ENCODE measurements at regions not wholly inside any gene's neighbourhood (a gene's known extent, or its start where the extent isn't known, plus 50 kb on each side); places are given as distances from the start of the nearest gene placed in this dataset.
A peak's percentile ranks its signal among the peaks of the same experiment; 100 is the strongest.

- H3K36me3 ChIP-seq (ENCODE audit: control insufficient read depth, insufficient read depth, low read length), result no peaks in the 10 kb centered on the region
- TF ChIP-seq EZH2 (IDR thresholded peaks at IDR 0.05; ENCODE audit: low read length, missing control alignments), result no peak
- TF ChIP-seq CTCF (conservative IDR thresholded peaks at IDR 0.05 in 1 of 2, IDR thresholded peaks at IDR 0.05 in 1 of 2; ENCODE audit: low read depth in 1 of 2, low read length in 2 of 2), result peak; percentile 47 to 59
Measured at GRCh38 chr5:39948867-39949468, 524.2 kb upstream of the DAB2 start.

GRCh38 chr5:39948341-39948740 is 523.6 kb upstream of the DAB2 start:
- H3K9me3 ChIP-seq (ENCODE audit: control insufficient read depth, insufficient read depth, low read depth, low read length), result no peaks in the 10 kb centered on the region
- H3K79me2 ChIP-seq (ENCODE audit: control insufficient read depth, insufficient read depth, low read length), result no peaks in the 10 kb centered on the region
- no peak overlapping the region for H3K27ac ChIP-seq (ENCODE audit: insufficient read depth, low read length)
- H3K27me3 ChIP-seq (ENCODE audit: control insufficient read depth, insufficient read depth, low read length), result no peaks in the 10 kb centered on the region
- H3K4me1 ChIP-seq (ENCODE audit: control insufficient read depth, extremely low read depth, insufficient read depth, low read length), result no peaks in the 10 kb centered on the region
- no peaks in the 10 kb centered on the region for H4K20me1 ChIP-seq (ENCODE audit: control insufficient read depth, extremely low read depth, insufficient read depth, low read length)
- no peak for DNase-seq (ENCODE audit: low read depth in 2 of 2)
- no peak overlapping the region for H3K4me2 ChIP-seq (ENCODE audit: extremely low read depth, insufficient read depth, low read length)
- no peaks in the 10 kb centered on the region for H3K36me3 ChIP-seq (ENCODE audit: control insufficient read depth, insufficient read depth, low read length)
- no peak overlapping the region for H3K4me3 ChIP-seq (replicated peaks in 1 of 4; ENCODE audit: control extremely low read depth in 1 of 4, insufficient read depth in 1 of 4, low read depth in 3 of 4, low read length in 4 of 4)
- H3K9ac ChIP-seq (ENCODE audit: insufficient read depth, low read length), result no peak overlapping the region
- no peak overlapping the region for H2AFZ ChIP-seq (ENCODE audit: low read length)
- TF ChIP-seq EZH2 (IDR thresholded peaks at IDR 0.05; ENCODE audit: low read length, missing control alignments) (no peak), CTCF (conservative IDR thresholded peaks at IDR 0.05 in 1 of 2, IDR thresholded peaks at IDR 0.05 in 1 of 2; ENCODE audit: low read depth in 1 of 2, low read length in 2 of 2) (no peak)

More at GRCh38 chr5:39948867-39949468, 524.2 kb upstream of the DAB2 start:
- H3K79me2 ChIP-seq (ENCODE audit: control insufficient read depth, insufficient read depth, low read length), result no peaks in the 10 kb centered on the region
- no peak overlapping the region for H3K4me2 ChIP-seq (ENCODE audit: extremely low read depth, insufficient read depth, low read length)
- no peaks in the 10 kb centered on the region for H3K4me1 ChIP-seq (ENCODE audit: control insufficient read depth, extremely low read depth, insufficient read depth, low read length)
- H4K20me1 ChIP-seq (ENCODE audit: control insufficient read depth, extremely low read depth, insufficient read depth, low read length), result no peaks in the 10 kb centered on the region
- no peak overlapping the region for H3K9ac ChIP-seq (ENCODE audit: insufficient read depth, low read length)
- DNase-seq (ENCODE audit: low read depth in 2 of 2), result peak; percentile 60 to 86
- H3K27me3 ChIP-seq (ENCODE audit: control insufficient read depth, insufficient read depth, low read length), result no peaks in the 10 kb centered on the region
- no peaks in the 10 kb centered on the region for H3K9me3 ChIP-seq (ENCODE audit: control insufficient read depth, insufficient read depth, low read depth, low read length)
- H2AFZ ChIP-seq (ENCODE audit: low read length), result no peak overlapping the region
- no peak overlapping the region for H3K4me3 ChIP-seq (replicated peaks in 1 of 4; ENCODE audit: control extremely low read depth in 1 of 4, insufficient read depth in 1 of 4, low read depth in 3 of 4, low read length in 4 of 4)
- H3K27ac ChIP-seq (ENCODE audit: insufficient read depth, low read length), result no peak overlapping the region

DNA sequence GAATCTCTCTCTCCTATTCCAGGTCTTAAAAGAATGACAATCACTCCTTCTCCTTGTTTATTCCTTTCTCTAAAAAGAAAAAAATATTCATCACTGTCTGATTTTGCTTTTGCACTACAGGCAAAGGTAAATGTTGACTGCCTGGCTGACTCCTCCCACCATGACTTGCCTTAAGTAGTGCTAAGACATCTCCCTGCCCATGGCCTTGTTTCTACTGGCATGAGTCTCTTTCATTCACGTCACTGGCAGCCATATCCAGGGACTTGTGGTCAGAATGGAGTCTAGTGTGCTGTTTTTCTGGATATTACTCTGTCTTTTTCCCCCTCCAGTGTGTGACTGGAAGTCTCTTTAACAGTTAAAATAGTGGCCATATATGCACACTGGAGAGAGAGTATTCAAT is 522.9 kb upstream of the DAB2 start:
- Histone ChIP-seq H3K27me3 (ENCODE audit: control insufficient read depth, insufficient read depth, low read length) (no peaks in the 10 kb centered on the region), H3K27ac (ENCODE audit: insufficient read depth, low read length) (no peak overlapping the region), H3K4me3 (replicated peaks in 1 of 4; ENCODE audit: control extremely low read depth in 1 of 4, insufficient read depth in 1 of 4, low read depth in 3 of 4, low read length in 4 of 4) (no peak overlapping the region), H2AFZ (ENCODE audit: low read length) (peak overlapping the region; percentile 20), H3K36me3 (ENCODE audit: control insufficient read depth, insufficient read depth, low read length) (no peaks in the 10 kb centered on the region), H3K4me1 (ENCODE audit: control insufficient read depth, extremely low read depth, insufficient read depth, low read length) (no peaks in the 10 kb centered on the region), H3K4me2 (ENCODE audit: extremely low read depth, insufficient read depth, low read length) (no peak overlapping the region), H3K79me2 (ENCODE audit: control insufficient read depth, insufficient read depth, low read length) (no peaks in the 10 kb centered on the region), H4K20me1 (ENCODE audit: control insufficient read depth, extremely low read depth, insufficient read depth, low read length) (no peaks in the 10 kb centered on the region), H3K9me3 (ENCODE audit: control insufficient read depth, insufficient read depth, low read depth, low read length) (no peaks in the 10 kb centered on the region), H3K9ac (ENCODE audit: insufficient read depth, low read length) (no peak overlapping the region)
- TF ChIP-seq EZH2 (IDR thresholded peaks at IDR 0.05; ENCODE audit: low read length, missing control alignments) (no peak), CTCF (conservative IDR thresholded peaks at IDR 0.05 in 1 of 2, IDR thresholded peaks at IDR 0.05 in 1 of 2; ENCODE audit: low read depth in 1 of 2, low read length in 2 of 2) (no peak)
- DNase-seq (ENCODE audit: low read depth in 2 of 2), result peak; percentile 7 to 39

Data from fibroblast of lung (primary cell).